Heart left ventricle (tissue), 13 donors: ENCODE measurements at regions not wholly inside any gene's neighbourhood (a gene's known extent, or its start where the extent isn't known, plus 50 kb on each side); places are given as distances from the start of the nearest gene placed in this dataset.

Experiments
- POLR2A ChIP-seq, 2 donors: fragments of 450-650 bp; IDR thresholded peaks; one replicate each; pipeline ENCODE4 v1.6.1; 2017; ENCODE audit warnings: antibody characterized with exemption in 2 of 2, mild to moderate bottlenecking in 2 of 2, moderate library complexity in 2 of 2
- TF ChIP-seq, protein P1 (sequence below), 12 donors: fragments of 200-600 bp; sonication (generic) in 4 of 12; IDR thresholded peaks; one replicate each; pipeline versions ENCODE4 v1.5.0 to v1.8.0; 2018 to 2022; ENCODE audit warnings: antibody characterized with exemption in 12 of 12, mild to moderate bottlenecking in 5 of 12
- donor health status: ischemic (EF 13 %, LVEDD 7.1; RV severe dilation, severe dysfunction).
- donor health status: DM: no; HTN: yes; CAD: no.
- donor health status: DM: no; HTN: no; CAD: no.
- donor health status: ischemic (EF 25% LVEDD 6.9; RV normal size, moderate dysfunction).
- donor health status: ischemic (EF 25% LVEDD 5.7; RV mildly dilated, moderate dysfunction).
- donor health status: ischemic (EF 35%, LVEDD 5.7; RV mildly dilated, moderate dysfunction).
- donor health status: nonischemic (EF 11% LVEDD 7.7; RV severe dilation, severe dysfunction).
- donor health status: DM: yes; HTN: yes; CAD: no.
- donor health status: PGD.
- donor health status: ischemic (EF 29% LVEDD 5.4; RV normal size, mild dysfunction).
- donor health status: nonischemic (EF 23%, LVEDD 6.1; RV moderate dilation, normal function).

DNA sequence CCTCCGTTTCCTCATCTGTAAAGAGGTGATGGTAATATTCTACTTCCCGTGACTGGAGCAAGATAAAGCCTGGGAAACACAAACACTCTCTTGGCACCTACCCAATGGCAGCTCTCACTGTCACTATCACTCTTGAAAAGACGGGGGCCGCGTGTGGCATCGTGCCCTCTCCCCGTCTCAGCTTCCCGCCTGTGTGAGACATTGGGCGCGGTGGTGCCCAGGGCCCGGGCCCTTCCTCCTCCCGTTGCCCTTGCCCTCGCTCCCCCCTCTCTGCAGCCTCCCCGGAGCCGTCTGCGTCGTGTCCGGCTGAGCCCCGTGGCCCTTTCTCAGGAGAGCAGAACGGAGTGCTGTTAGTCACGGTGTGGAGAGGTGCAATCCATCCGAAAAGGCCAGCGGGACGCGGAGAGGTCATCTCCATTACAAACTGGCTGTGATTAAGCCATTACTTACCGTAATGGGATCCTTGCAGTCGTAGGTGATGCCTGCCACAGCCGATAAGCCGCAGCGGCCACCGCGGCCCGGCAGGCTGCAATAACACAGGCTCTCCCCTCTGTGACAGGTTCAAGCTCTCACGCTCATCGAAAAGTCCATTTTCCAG lies 156.4 kb upstream of the ZC3H12A start:
- TF ChIP-seq, protein P1, sequence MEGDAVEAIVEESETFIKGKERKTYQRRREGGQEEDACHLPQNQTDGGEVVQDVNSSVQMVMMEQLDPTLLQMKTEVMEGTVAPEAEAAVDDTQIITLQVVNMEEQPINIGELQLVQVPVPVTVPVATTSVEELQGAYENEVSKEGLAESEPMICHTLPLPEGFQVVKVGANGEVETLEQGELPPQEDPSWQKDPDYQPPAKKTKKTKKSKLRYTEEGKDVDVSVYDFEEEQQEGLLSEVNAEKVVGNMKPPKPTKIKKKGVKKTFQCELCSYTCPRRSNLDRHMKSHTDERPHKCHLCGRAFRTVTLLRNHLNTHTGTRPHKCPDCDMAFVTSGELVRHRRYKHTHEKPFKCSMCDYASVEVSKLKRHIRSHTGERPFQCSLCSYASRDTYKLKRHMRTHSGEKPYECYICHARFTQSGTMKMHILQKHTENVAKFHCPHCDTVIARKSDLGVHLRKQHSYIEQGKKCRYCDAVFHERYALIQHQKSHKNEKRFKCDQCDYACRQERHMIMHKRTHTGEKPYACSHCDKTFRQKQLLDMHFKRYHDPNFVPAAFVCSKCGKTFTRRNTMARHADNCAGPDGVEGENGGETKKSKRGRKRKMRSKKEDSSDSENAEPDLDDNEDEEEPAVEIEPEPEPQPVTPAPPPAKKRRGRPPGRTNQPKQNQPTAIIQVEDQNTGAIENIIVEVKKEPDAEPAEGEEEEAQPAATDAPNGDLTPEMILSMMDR (IDR thresholded peaks at IDR 0.05) = no peak
- no peak for TF ChIP-seq POLR2A (IDR thresholded peaks at IDR 0.05)
